ENCODE measurements at regions not wholly inside any gene's neighbourhood (a gene's known extent, or its start where the extent isn't known, plus 50 kb on each side); places are given as distances from the start of the nearest gene placed in this dataset.

DNA sequence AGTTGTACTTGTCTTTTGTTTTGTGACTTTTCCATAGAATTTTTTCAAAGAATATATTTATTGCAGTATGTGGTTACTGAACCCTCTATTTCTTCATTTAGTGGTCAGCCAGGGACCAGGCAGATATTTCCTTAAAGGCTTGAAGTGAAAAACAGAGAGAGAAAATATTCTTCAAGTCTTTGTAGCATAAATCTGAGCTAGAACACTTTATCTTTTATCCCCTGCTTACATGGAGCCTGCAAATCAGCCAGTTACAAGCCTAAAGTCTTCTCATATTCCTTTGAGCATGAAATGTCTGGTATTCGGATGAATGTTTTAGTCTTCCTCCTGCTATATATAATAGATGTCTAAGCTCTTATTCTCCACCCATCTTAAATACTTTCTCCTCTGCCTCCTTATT, 1557.5 kb upstream of the ACVR2A start:
- H3K4me3 ChIP-seq (ENCODE audit: low read depth, low read length) = no peak overlapping the region
- TF ChIP-seq, protein P1, sequence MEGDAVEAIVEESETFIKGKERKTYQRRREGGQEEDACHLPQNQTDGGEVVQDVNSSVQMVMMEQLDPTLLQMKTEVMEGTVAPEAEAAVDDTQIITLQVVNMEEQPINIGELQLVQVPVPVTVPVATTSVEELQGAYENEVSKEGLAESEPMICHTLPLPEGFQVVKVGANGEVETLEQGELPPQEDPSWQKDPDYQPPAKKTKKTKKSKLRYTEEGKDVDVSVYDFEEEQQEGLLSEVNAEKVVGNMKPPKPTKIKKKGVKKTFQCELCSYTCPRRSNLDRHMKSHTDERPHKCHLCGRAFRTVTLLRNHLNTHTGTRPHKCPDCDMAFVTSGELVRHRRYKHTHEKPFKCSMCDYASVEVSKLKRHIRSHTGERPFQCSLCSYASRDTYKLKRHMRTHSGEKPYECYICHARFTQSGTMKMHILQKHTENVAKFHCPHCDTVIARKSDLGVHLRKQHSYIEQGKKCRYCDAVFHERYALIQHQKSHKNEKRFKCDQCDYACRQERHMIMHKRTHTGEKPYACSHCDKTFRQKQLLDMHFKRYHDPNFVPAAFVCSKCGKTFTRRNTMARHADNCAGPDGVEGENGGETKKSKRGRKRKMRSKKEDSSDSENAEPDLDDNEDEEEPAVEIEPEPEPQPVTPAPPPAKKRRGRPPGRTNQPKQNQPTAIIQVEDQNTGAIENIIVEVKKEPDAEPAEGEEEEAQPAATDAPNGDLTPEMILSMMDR (IDR thresholded peaks at IDR 0.05; ENCODE audit: insufficient read depth, low read depth, low read length) = no peak
- DNase-seq (ENCODE audit: low read depth) = no peak

DNA sequence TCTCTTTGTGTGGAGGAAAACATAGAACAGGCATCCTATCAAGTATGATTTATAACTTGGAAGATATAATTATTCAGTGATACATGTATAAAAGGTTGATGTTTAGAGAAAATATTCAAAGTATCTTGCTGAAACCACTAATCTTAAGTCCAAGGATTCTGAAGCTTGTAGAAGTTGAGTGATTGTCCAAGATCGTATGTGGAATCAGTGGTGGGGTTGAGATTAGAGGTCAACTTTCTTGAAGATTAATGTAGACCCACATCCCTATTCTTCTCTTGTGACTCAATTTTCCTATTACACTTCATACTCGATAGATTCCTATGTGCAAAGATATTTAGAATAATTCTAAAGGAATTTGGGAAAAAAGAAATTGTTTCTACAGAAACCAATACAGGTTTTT, 1565.9 kb upstream of the ACVR2A start:
- no peak overlapping the region for H3K4me3 ChIP-seq (ENCODE audit: low read depth, low read length)
- TF ChIP-seq, protein P1 (IDR thresholded peaks at IDR 0.05; ENCODE audit: insufficient read depth, low read depth, low read length) = no peak
- DNase-seq (ENCODE audit: low read depth) = no peak

DNA sequence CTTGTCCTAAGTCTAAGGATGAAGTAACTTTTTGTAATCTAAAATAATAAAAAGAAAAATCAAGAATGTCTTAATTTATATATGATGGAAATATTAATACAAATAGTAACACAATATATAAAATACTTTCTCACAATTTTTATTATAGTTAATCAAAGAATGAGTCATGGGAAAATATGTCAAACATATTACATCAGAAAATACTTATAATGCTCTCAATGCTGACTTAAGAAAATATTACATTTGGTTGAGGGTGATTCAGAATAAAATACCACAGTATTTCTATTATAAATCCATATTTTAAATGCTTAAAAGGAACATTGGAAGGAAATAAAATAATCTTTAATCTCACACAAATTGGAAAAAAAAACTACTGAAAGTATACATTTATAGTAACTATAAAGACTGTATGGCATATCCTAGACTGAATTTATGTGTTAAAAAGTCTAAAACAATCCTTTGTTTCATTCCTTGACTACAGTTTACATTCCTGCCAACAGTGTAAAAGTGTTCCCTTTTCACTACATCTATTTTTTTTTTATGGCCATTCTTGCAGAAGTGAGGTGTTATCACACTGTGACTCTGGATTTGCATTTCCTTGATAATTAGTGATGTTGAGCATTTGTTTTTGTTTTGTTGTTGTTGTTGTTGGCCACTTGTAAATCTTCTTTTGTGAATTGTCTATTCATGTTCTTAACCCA, 1573.5 kb upstream of the ACVR2A start:
- TF ChIP-seq, protein P1 (IDR thresholded peaks at IDR 0.05; ENCODE audit: insufficient read depth, low read depth, low read length) = no peak
- no peak for DNase-seq (ENCODE audit: low read depth)
- H3K4me3 ChIP-seq (ENCODE audit: low read depth, low read length) = no peak overlapping the region

DNA sequence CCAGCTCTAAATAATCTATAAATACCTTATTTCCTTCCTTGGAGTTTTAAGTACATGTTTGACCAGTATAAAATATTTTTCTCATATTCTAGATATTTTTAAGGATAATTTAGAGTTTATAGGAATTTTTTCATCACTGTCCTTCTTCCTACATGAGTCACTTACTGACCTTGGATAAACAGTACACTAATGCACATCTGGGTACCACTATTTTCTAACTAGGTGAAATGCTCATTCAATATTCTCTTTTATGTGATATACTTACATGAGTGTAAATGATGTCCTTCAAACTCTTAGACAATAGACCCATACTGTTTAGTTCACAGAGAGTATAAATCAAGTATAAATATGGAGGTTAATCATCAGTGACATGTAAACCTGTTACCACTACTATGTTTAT, 1574.2 kb upstream of the ACVR2A start:
- TF ChIP-seq, protein P1 (IDR thresholded peaks at IDR 0.05; ENCODE audit: insufficient read depth, low read depth, low read length) = no peak
- DNase-seq (ENCODE audit: low read depth) = no peak
- no peak overlapping the region for H3K4me3 ChIP-seq (ENCODE audit: low read depth, low read length)

DNA sequence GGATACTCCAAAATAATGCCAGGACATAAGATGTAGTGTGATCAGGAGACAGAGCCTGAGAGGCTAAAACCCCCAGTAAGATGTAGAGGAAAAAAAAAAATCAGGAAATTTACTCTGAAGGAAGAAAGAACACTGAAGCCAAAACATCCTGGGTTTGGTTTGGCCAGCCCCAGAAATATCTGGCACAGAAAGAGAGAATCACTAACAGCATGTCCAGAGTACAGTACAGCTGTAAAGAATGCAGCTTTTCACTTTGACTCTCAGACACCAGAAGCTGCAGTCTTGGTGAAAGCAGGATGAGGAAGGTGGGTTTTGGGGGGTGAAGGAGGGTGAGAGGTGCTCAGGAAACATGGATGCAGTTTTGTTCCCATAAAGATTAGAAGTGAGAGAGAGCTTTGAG, 1577.7 kb upstream of the ACVR2A start:
- no peak for DNase-seq (ENCODE audit: low read depth)

DNA sequence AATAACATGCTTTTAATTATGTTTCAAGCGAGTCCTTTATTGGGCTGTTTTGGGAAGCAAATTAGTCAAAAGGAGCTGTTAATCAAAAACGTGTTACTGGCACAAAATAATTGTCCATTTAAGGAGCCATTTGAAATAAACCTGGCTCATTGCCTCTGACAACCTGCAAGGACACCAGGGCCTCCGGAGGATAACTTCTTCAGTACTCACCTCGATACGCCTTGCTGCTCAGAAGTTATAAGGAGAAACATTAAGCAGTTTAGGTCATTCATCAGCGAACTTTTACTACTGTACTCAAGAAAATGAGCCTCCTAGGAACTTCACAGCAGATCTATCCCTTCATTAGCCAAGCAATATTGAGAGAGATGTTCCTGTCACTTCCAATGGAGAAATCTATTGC, 1579.2 kb upstream of the ACVR2A start:
- no peak overlapping the region for H3K4me3 ChIP-seq (ENCODE audit: low read depth, low read length)
- TF ChIP-seq, protein P1 (IDR thresholded peaks at IDR 0.05; ENCODE audit: insufficient read depth, low read depth, low read length) = no peak
- no peak for DNase-seq (ENCODE audit: low read depth)

More for the DNA sequence above, 1577.7 kb upstream of the ACVR2A start:
- TF ChIP-seq, protein P1 (IDR thresholded peaks at IDR 0.05; ENCODE audit: insufficient read depth, low read depth, low read length) = no peak
- no peak overlapping the region for H3K4me3 ChIP-seq (ENCODE audit: low read depth, low read length)

DNA sequence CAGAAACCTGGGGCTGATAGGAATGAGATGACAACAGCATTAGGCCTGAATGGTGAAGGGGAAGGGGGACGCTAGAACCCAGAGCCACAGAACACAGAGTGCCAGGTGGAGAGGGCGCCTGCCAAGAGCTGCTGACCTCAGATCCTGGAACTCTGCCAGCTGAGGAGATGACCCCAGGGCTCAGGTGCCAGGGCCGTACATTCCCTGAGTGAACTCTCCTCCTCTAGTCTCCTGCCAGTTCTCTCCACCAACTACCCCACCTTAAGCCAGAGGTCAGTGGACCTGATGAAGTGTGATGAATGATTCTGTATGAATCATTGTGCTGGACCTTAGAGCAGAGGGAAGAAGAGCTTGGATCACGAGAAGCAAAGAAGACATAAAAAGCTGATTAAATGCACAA, 1582.2 kb upstream of the ACVR2A start:
- TF ChIP-seq, protein P1 (IDR thresholded peaks at IDR 0.05; ENCODE audit: insufficient read depth, low read depth, low read length) = no peak
- DNase-seq (ENCODE audit: low read depth) = no peak

More for the DNA sequence above, 1582.2 kb upstream of the ACVR2A start:
- no peak overlapping the region for H3K4me3 ChIP-seq (ENCODE audit: low read depth, low read length)
